ENCODE measurements at regions not wholly inside any gene's neighbourhood (a gene's known extent, or its start where the extent isn't known, plus 50 kb on each side); places are given as distances from the start of the nearest gene placed in this dataset.

- TF ChIP-seq CTCF (IDR thresholded peaks at IDR 0.05): no peak
- Histone ChIP-seq H3K36me3 (no peaks in the 10 kb centered on the region), H3K4me3 (ENCODE audit: low read depth in 1 of 2, low read length in 1 of 2) (no peak overlapping the region), H3K27ac (no peak overlapping the region), H3K9me3 (no peaks in the 10 kb centered on the region), H3K4me1 (ENCODE audit: control insufficient read depth in 1 of 2, insufficient read depth in 1 of 2, low read depth in 1 of 2, low read length in 1 of 2) (peaks cover 22% of the 10 kb centered on the region in 2 experiments), H3K27me3 (no peaks in the 10 kb centered on the region)
Measured at GRCh38 chr7:109094-109493, 83.3 kb upstream of the FAM20C start.

DNA sequence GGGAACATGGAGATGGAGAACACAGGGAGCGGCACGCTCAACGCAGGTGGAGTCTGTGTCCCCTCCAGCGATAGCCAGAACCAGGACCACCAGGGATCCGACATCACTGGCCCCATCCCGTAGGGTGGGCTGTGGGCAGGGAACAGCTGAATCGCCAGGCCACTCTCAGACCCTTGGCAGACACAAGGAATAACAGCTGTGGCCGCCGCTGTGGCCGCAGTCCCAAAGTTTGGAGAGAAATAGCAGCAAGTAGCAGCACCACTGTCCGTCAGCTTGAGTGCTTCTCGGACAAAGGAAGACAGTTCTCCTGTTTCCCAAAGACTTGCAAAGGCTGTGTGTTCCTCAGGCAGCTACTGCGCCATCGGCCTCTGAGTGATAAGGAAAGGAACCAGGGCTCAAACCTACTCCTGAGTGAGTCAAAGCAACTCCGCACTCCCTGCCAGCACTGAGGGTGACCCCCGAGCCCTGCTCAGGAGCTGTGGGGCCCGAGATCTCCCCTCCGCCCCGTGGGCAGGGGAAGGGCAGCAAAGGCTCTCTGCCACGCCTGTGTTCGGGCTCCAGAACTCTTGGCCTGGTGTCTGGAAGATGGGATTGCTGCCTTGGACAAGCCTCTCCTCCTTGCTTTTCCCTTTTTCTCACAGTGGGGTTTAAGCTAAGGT, 82.3 kb upstream of the FAM20C start:
- H3K27ac ChIP-seq: no peak overlapping the region
- H3K9me3 ChIP-seq: no peaks in the 10 kb centered on the region
- H3K4me3 ChIP-seq (ENCODE audit: low read depth in 1 of 2, low read length in 1 of 2): no peak overlapping the region
- H3K36me3 ChIP-seq: no peaks in the 10 kb centered on the region
- peaks cover 31 to 32% of the 10 kb centered on the region in 2 experiments for H3K4me1 ChIP-seq (ENCODE audit: control insufficient read depth in 1 of 2, insufficient read depth in 1 of 2, low read depth in 1 of 2, low read length in 1 of 2)
- H3K27me3 ChIP-seq: no peaks in the 10 kb centered on the region
- no peak for TF ChIP-seq CTCF (IDR thresholded peaks at IDR 0.05)

GRCh38 chr7:110557-111232, 81.7 kb upstream of the FAM20C start:
- Histone ChIP-seq H3K4me1 (ENCODE audit: control insufficient read depth in 1 of 2, insufficient read depth in 1 of 2, low read depth in 1 of 2, low read length in 1 of 2) (peaks cover 38% of the 10 kb centered on the region in 2 experiments), H3K9me3 (no peaks in the 10 kb centered on the region), H3K27me3 (no peaks in the 10 kb centered on the region), H3K27ac (no peak overlapping the region), H3K36me3 (no peaks in the 10 kb centered on the region), H3K4me3 (ENCODE audit: low read depth in 1 of 2, low read length in 1 of 2) (no peak overlapping the region)
- no peak for TF ChIP-seq CTCF (IDR thresholded peaks at IDR 0.05)

- no peaks in the 10 kb centered on the region for H3K27me3 ChIP-seq
- H3K9me3 ChIP-seq: no peaks in the 10 kb centered on the region
- no peak overlapping the region for H3K4me3 ChIP-seq (ENCODE audit: low read depth in 1 of 2, low read length in 1 of 2)
- peaks cover 47% of the 10 kb centered on the region in 2 experiments for H3K4me1 ChIP-seq (ENCODE audit: control insufficient read depth in 1 of 2, insufficient read depth in 1 of 2, low read depth in 1 of 2, low read length in 1 of 2)
- H3K27ac ChIP-seq: no peak overlapping the region
- H3K36me3 ChIP-seq: no peaks in the 10 kb centered on the region
- no peak for TF ChIP-seq CTCF (IDR thresholded peaks at IDR 0.05)
Measured at GRCh38 chr7:111591-111990, 80.8 kb upstream of the FAM20C start.

GRCh38 chr7:112881-113280, 79.5 kb upstream of the FAM20C start:
- TF ChIP-seq CTCF (IDR thresholded peaks at IDR 0.05): no peak
- H3K36me3 ChIP-seq: no peaks in the 10 kb centered on the region
- H3K27me3 ChIP-seq: no peaks in the 10 kb centered on the region
- H3K9me3 ChIP-seq: no peaks in the 10 kb centered on the region
- H3K4me1 ChIP-seq (ENCODE audit: control insufficient read depth in 1 of 2, insufficient read depth in 1 of 2, low read depth in 1 of 2, low read length in 1 of 2): peaks cover 50 to 51% of the 10 kb centered on the region in 2 experiments
- H3K4me3 ChIP-seq (ENCODE audit: low read depth in 1 of 2, low read length in 1 of 2): peak overlapping the region; percentile 33 to 35
- H3K27ac ChIP-seq: peak overlapping the region; percentile 91
